Fibroblast of pulmonary artery (primary cell): ENCODE measurements at regions not wholly inside any gene's neighbourhood (a gene's known extent, or its start where the extent isn't known, plus 50 kb on each side); places are given as distances from the start of the nearest gene placed in this dataset.

ENCODE experiments used
- DNase-seq: peaks from one replicate; pipeline ENCODE4 v3.0.0-alpha.2; 2010; ENCODE audit warnings: low read depth
- H3K4me3 ChIP-seq: replicated peaks from 2 replicates; pipeline ENCODE4 v1.5.1; 2011; ENCODE audit warnings: low read depth, mild to moderate bottlenecking, control low read depth, low read length, moderate library complexity
- TF ChIP-seq, protein P1 (sequence below): IDR thresholded peaks from 2 replicates; pipeline ENCODE4 v1.5.1; 2011; ENCODE audit warnings: mild to moderate bottlenecking, control low read depth, low read length, inconsistent platforms; ENCODE audit errors: missing control alignments

GRCh38 chr16:14017886-14018285 lies 53.2 kb upstream of the MRTFB start:
- TF ChIP-seq, protein P1, sequence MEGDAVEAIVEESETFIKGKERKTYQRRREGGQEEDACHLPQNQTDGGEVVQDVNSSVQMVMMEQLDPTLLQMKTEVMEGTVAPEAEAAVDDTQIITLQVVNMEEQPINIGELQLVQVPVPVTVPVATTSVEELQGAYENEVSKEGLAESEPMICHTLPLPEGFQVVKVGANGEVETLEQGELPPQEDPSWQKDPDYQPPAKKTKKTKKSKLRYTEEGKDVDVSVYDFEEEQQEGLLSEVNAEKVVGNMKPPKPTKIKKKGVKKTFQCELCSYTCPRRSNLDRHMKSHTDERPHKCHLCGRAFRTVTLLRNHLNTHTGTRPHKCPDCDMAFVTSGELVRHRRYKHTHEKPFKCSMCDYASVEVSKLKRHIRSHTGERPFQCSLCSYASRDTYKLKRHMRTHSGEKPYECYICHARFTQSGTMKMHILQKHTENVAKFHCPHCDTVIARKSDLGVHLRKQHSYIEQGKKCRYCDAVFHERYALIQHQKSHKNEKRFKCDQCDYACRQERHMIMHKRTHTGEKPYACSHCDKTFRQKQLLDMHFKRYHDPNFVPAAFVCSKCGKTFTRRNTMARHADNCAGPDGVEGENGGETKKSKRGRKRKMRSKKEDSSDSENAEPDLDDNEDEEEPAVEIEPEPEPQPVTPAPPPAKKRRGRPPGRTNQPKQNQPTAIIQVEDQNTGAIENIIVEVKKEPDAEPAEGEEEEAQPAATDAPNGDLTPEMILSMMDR, result no peak
- no peak overlapping the region for H3K4me3 ChIP-seq
- DNase-seq, result no peak

GRCh38 chr16:14018851-14019250 lies 52.3 kb upstream of the MRTFB start:
- DNase-seq, result no peak
- H3K4me3 ChIP-seq, result no peak overlapping the region
- TF ChIP-seq, protein P1, result no peak

DNA sequence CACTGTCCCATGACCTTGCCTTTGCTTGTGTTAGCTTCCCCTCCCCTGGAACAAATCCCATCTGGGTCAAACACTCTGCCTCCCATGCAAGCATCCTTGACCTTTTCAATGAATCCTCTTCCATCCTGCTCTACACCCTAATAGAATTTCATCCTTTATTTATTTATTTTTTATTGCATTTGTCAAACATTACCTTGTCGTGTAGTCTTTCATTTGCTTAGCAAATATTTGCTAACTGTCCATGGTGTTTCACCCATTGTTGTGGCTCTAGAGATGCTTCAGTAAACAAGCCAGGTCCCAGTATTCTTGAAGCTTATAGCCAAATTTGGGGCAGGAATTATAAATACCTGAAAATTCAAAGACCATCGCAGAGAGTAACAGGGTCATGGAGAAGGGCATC lies 51.0 kb upstream of the MRTFB start:
- no peak for DNase-seq
- TF ChIP-seq, protein P1, result no peak
- no peak overlapping the region for H3K4me3 ChIP-seq
